Trophoblast cell (in vitro differentiated cells and primary cell): ENCODE measurements at regions not wholly inside any gene's neighbourhood (a gene's known extent, or its start where the extent isn't known, plus 50 kb on each side); places are given as distances from the start of the nearest gene placed in this dataset.

Experiments used
- DNase-seq, 2 donors: peaks; one replicate each; pipeline ENCODE4 v3.0.0-alpha.2; 2016
- H2AFZ ChIP-seq: 2 replicates; pipeline ENCODE4 v1.6.1; 2013; ENCODE audit warnings: low read length, moderate library complexity, mild to moderate bottlenecking; ENCODE audit not compliant: insufficient read depth, poor library complexity
- H2AK5ac ChIP-seq: 2 replicates; pipeline ENCODE4 v1.6.1; 2013; ENCODE audit warnings: mild to moderate bottlenecking, low read length
- H2BK120ac ChIP-seq: 2 replicates; pipeline ENCODE4 v1.6.1; 2013; ENCODE audit warnings: low read length, mild to moderate bottlenecking, moderate library complexity; ENCODE audit not compliant: insufficient read depth, poor library complexity
- H2BK12ac ChIP-seq: 2 replicates; pipeline ENCODE4 v1.6.1; 2013; ENCODE audit warnings: mild to moderate bottlenecking, low read length, moderate library complexity
- H2BK5ac ChIP-seq: 2 replicates; pipeline ENCODE4 v1.6.1; 2013; ENCODE audit warnings: low read length, low read depth, moderate library complexity, mild to moderate bottlenecking; ENCODE audit not compliant: poor library complexity
- H3K14ac ChIP-seq: 2 replicates; pipeline ENCODE4 v1.6.1; 2013; ENCODE audit warnings: mild to moderate bottlenecking, low read length
- H3K18ac ChIP-seq: 2 replicates; pipeline ENCODE4 v1.6.1; 2013; ENCODE audit warnings: mild to moderate bottlenecking, low read length
- H3K23ac ChIP-seq: 2 replicates; pipeline ENCODE4 v1.6.1; 2013; ENCODE audit warnings: low read length
- H3K27ac ChIP-seq: 2 replicates; pipeline ENCODE4 v1.5.1; 2013; ENCODE audit warnings: low read depth, mild to moderate bottlenecking, inconsistent platforms, low read length, moderate library complexity
- H3K27me3 ChIP-seq: 2 replicates; pipeline ENCODE4 v1.6.1; 2013; ENCODE audit warnings: inconsistent platforms, mild to moderate bottlenecking, low read length, moderate library complexity; ENCODE audit not compliant: insufficient read depth
- H3K36me3 ChIP-seq, 2 experiments: 1 replicate in 1 of 2; 2 replicates in 1 of 2; pipeline ENCODE4 v1.6.1; 2013; ENCODE audit warnings: low read length in 2 of 2, mild to moderate bottlenecking in 2 of 2, moderate library complexity in 1 of 2; ENCODE audit not compliant: insufficient read depth in 2 of 2, control insufficient read depth in 1 of 2
- H3K4ac ChIP-seq: 2 replicates; pipeline ENCODE4 v1.6.1; 2013; ENCODE audit warnings: low read depth, mild to moderate bottlenecking, low read length, moderate library complexity
- H3K4me1 ChIP-seq, 2 experiments: 1 replicate in 1 of 2; 2 replicates in 1 of 2; pipeline ENCODE4 v1.6.1; 2013; ENCODE audit warnings: low read length in 2 of 2, mild to moderate bottlenecking in 2 of 2, moderate library complexity in 1 of 2; ENCODE audit not compliant: insufficient read depth in 2 of 2, control insufficient read depth in 1 of 2
- H3K4me2 ChIP-seq: 2 replicates; pipeline ENCODE4 v1.6.1; 2013; ENCODE audit warnings: inconsistent platforms, mild to moderate bottlenecking, low read length, moderate library complexity
- H3K4me3 ChIP-seq: 2 replicates; pipeline ENCODE4 v1.5.1; 2013; ENCODE audit warnings: mild to moderate bottlenecking, low read depth, low read length, inconsistent platforms
- H3K79me1 ChIP-seq: one replicate; pipeline ENCODE4 v1.6.1; 2013; ENCODE audit warnings: low read length
- H3K79me2 ChIP-seq: 2 replicates; pipeline ENCODE4 v1.6.1; 2013; ENCODE audit warnings: low read length, mild to moderate bottlenecking; ENCODE audit not compliant: control insufficient read depth, insufficient read depth, poor library complexity
- H3K9ac ChIP-seq: 2 replicates; pipeline ENCODE4 v1.6.1; 2013; ENCODE audit warnings: mild to moderate bottlenecking, low read length
- H3K9me3 ChIP-seq: 2 replicates; pipeline ENCODE4 v1.6.1; 2013; ENCODE audit warnings: low read depth, mild to moderate bottlenecking, control low read depth, inconsistent platforms, low read length; ENCODE audit not compliant: insufficient read depth
- H4K12ac ChIP-seq: 2 replicates; pipeline ENCODE4 v1.6.1; 2013; ENCODE audit warnings: low read depth, mild to moderate bottlenecking, low read length, moderate library complexity
- H4K8ac ChIP-seq: 2 replicates; pipeline ENCODE4 v1.6.1; 2013; ENCODE audit warnings: low read depth, mild to moderate bottlenecking, low read length, moderate library complexity
- H4K91ac ChIP-seq: one replicate; pipeline ENCODE4 v1.6.1; 2013; ENCODE audit warnings: low read depth, mild to moderate bottlenecking, low read length, moderate library complexity
- WGBS: extraction: QIAGEN DNeasy Blood & Tissue Kit; methylation state at CpG from one replicate; pipeline ENCODE4 v1.1.7; 2013; ENCODE audit warnings: missing lambda C conversion rate; ENCODE audit not compliant: insufficient read length, insufficient coverage; ENCODE audit errors: extremely low coverage; 5-methylcytosine and 5-hydroxymethylcytosine counted together

DNA sequence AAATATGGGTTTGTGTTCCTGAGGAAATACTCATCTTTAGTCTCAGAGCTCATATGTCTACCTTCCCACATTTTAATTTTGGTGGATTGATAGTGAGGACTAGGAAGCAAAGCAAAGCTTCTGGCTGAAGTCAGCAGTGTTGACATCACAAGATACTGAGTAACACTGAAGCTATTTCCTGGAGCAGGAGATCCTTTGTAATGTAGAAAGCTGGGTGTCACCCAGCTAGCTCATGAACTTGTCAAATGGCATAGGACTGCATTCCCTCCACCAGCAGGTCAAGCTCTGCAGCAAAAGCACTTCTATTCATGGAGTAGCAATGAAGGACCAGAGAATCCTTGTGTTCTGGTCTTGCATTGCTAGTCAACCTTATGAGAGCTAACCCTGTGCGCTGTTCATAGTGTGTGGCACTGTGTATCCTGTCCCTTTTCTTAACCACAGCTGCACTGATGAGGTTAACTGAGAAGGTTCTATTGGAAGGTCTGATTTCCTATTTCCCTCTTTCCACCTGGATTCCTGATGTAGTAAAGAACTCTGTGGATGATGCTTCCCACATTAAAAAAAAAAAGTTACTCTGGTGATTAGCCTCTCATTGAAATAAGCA is 94.8 kb upstream of the ZNF804B start:
- H3K27me3 ChIP-seq, result no peaks in the 10 kb centered on the region
- H3K4me1 ChIP-seq, result peaks cover 0 to 2% of the 10 kb centered on the region in 2 experiments
- H3K9ac ChIP-seq, result no peak overlapping the region
- no peak overlapping the region for H3K18ac ChIP-seq
- H2BK12ac ChIP-seq, result no peak overlapping the region
- H4K8ac ChIP-seq, result no peak overlapping the region
- H2AK5ac ChIP-seq, result no peak overlapping the region
- H3K36me3 ChIP-seq, result no peaks in the 10 kb centered on the region
- no peak overlapping the region for H3K4me3 ChIP-seq
- no peak overlapping the region for H4K12ac ChIP-seq
- H2BK5ac ChIP-seq, result no peak overlapping the region
- no peak overlapping the region for H3K27ac ChIP-seq
- no peak overlapping the region for H3K14ac ChIP-seq
- no peaks in the 10 kb centered on the region for H3K79me2 ChIP-seq
- no peak overlapping the region for H2BK120ac ChIP-seq
- H3K4ac ChIP-seq, result no peak overlapping the region
- H2AFZ ChIP-seq, result no peak overlapping the region
- WGBS, result no CpG with 5 or more reads among the region's 1 CpG
- H4K91ac ChIP-seq, result no peak overlapping the region
- no peaks in the 10 kb centered on the region for H3K79me1 ChIP-seq
- peak in 1 of 2 donors; percentile 11 for DNase-seq
- no peak overlapping the region for H3K4me2 ChIP-seq
- no peaks in the 10 kb centered on the region for H3K9me3 ChIP-seq
- H3K23ac ChIP-seq, result no peak overlapping the region

GRCh38 chr7:88661921-88662320 is 97.6 kb upstream of the ZNF804B start:
- no CpG with 5 or more reads among the region's 3 CpGs for WGBS
- no peak overlapping the region for H3K23ac ChIP-seq
- H3K9me3 ChIP-seq, result no peaks in the 10 kb centered on the region
- H3K14ac ChIP-seq, result no peak overlapping the region
- no peak for DNase-seq
- H3K79me2 ChIP-seq, result no peaks in the 10 kb centered on the region
- no peak overlapping the region for H3K18ac ChIP-seq
- H3K4ac ChIP-seq, result no peak overlapping the region
- no peak overlapping the region for H2BK12ac ChIP-seq
- H3K36me3 ChIP-seq, result no peaks in the 10 kb centered on the region
- no peak overlapping the region for H3K27ac ChIP-seq
- H2BK120ac ChIP-seq, result no peak overlapping the region
- no peak overlapping the region for H3K4me2 ChIP-seq
- H3K27me3 ChIP-seq, result no peaks in the 10 kb centered on the region
- no peak overlapping the region for H3K9ac ChIP-seq
- no peak overlapping the region for H3K4me3 ChIP-seq
- H4K8ac ChIP-seq, result no peak overlapping the region
- H2AFZ ChIP-seq, result no peak overlapping the region
- peaks cover 0 to 2% of the 10 kb centered on the region in 2 experiments for H3K4me1 ChIP-seq
- H2AK5ac ChIP-seq, result no peak overlapping the region
- H3K79me1 ChIP-seq, result no peaks in the 10 kb centered on the region
- no peak overlapping the region for H2BK5ac ChIP-seq
- no peak overlapping the region for H4K12ac ChIP-seq
- no peak overlapping the region for H4K91ac ChIP-seq

- Histone ChIP-seq H2AFZ (no peak overlapping the region), H3K4ac (no peak overlapping the region), H3K27me3 (no peaks in the 10 kb centered on the region), H2BK12ac (no peak overlapping the region), H3K79me2 (no peaks in the 10 kb centered on the region), H3K18ac (no peak overlapping the region), H2AK5ac (no peak overlapping the region), H4K91ac (no peak overlapping the region), H3K9ac (no peak overlapping the region), H2BK120ac (no peak overlapping the region), H3K4me1 (no peaks in the 10 kb centered on the region), H3K4me2 (no peak overlapping the region), H3K79me1 (no peaks in the 10 kb centered on the region), H3K9me3 (no peaks in the 10 kb centered on the region), H4K12ac (no peak overlapping the region), H3K23ac (no peak overlapping the region), H2BK5ac (no peak overlapping the region), H3K27ac (no peak overlapping the region), H4K8ac (no peak overlapping the region), H3K36me3 (no peaks in the 10 kb centered on the region), H3K4me3 (no peak overlapping the region), H3K14ac (no peak overlapping the region)
- no CpG with 5 or more reads among the region's 2 CpGs for WGBS
- DNase-seq, result no peak
Measured at GRCh38 chr7:88647825-88648224, 111.7 kb upstream of the ZNF804B start.

DNA sequence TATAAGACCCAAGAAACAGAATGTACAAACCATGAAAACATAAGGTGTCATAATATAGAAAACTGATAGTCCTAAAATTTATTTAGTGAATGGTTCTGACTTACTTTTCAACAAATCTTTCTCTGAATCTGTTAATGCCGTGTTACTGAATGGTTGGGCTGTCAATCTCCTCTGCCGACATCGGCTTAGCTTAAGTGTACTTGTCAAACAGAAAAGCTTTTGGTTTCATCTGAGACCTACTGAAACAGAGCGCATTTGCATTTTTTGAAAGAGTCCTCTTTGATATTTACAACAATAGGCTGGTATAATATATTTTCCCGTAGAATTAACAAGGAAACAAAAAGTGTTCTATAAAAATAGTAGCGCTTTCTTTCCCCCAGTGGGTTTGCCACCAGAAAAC is 120.9 kb upstream of the ZNF804B start:
- H3K9me3 ChIP-seq, result no peaks in the 10 kb centered on the region
- WGBS, result no CpG with 5 or more reads among the region's 6 CpGs
- H4K91ac ChIP-seq, result no peak overlapping the region
- no peak overlapping the region for H2AK5ac ChIP-seq
- H3K4me1 ChIP-seq, result no peaks in the 10 kb centered on the region
- no peak overlapping the region for H3K4ac ChIP-seq
- H3K23ac ChIP-seq, result no peak overlapping the region
- H3K27ac ChIP-seq, result no peak overlapping the region
- H2AFZ ChIP-seq, result no peak overlapping the region
- H3K18ac ChIP-seq, result no peak overlapping the region
- no peaks in the 10 kb centered on the region for H3K27me3 ChIP-seq
- no peak overlapping the region for H3K14ac ChIP-seq
- H3K79me2 ChIP-seq, result no peaks in the 10 kb centered on the region
- no peak overlapping the region for H3K9ac ChIP-seq
- no peak overlapping the region for H4K8ac ChIP-seq
- no peak overlapping the region for H3K4me2 ChIP-seq
- H2BK12ac ChIP-seq, result no peak overlapping the region
- no peaks in the 10 kb centered on the region for H3K36me3 ChIP-seq
- no peak for DNase-seq
- H3K4me3 ChIP-seq, result no peak overlapping the region
- no peak overlapping the region for H2BK5ac ChIP-seq
- no peak overlapping the region for H4K12ac ChIP-seq
- H3K79me1 ChIP-seq, result no peaks in the 10 kb centered on the region
- no peak overlapping the region for H2BK120ac ChIP-seq
